ENCODE measurements at regions not wholly inside any gene's neighbourhood (a gene's known extent, or its start where the extent isn't known, plus 50 kb on each side); places are given as distances from the start of the nearest gene placed in this dataset.

DNA sequence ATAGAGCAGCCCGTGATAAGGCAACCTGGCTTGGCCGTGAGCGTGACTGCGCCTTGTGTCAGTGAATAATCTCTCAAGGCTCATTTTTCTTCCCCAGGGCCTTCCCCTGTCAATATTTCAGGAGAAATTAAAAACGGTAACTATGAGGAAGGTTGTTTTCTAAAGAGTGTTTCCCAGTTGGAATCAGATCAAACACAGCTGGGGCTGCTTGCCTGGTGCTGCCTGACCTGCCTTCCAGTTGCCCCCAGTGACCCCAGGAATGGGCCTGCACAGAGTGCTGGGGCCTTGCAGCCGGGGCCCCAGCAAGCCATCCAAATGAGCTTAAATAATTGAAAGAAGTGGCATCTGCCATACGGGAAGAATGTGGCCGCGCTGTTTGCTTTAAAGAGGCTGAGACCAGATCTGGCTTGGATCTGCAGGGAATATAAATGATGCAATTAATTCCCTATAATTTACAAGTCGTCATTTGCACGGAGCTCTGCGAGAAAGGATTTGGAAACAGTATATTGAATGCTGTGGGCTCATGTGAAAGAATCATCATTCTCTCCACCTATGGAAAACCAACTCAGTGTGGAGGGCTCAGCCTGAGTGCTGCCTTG is 203.9 kb downstream of the C1orf94 start:
- WGBS, 2 donors = 74 to 78% methylated on average over 12 of the region's 12 CpGs
- intact Hi-C loops (cut with DNase I) = no loop called here
- no peaks in the 10 kb centered on the region for H3K4me1 ChIP-seq
- no peak overlapping the region for H3K4me3 ChIP-seq (replicated peaks in 1 of 3)
- no peaks in the 10 kb centered on the region for H3K36me3 ChIP-seq
- H3K27me3 ChIP-seq = no peaks in the 10 kb centered on the region
- H3K9me3 ChIP-seq = no peaks in the 10 kb centered on the region
- no peak for TF ChIP-seq POLR2A (IDR thresholded peaks at IDR 0.05)
- TF ChIP-seq, protein P1, sequence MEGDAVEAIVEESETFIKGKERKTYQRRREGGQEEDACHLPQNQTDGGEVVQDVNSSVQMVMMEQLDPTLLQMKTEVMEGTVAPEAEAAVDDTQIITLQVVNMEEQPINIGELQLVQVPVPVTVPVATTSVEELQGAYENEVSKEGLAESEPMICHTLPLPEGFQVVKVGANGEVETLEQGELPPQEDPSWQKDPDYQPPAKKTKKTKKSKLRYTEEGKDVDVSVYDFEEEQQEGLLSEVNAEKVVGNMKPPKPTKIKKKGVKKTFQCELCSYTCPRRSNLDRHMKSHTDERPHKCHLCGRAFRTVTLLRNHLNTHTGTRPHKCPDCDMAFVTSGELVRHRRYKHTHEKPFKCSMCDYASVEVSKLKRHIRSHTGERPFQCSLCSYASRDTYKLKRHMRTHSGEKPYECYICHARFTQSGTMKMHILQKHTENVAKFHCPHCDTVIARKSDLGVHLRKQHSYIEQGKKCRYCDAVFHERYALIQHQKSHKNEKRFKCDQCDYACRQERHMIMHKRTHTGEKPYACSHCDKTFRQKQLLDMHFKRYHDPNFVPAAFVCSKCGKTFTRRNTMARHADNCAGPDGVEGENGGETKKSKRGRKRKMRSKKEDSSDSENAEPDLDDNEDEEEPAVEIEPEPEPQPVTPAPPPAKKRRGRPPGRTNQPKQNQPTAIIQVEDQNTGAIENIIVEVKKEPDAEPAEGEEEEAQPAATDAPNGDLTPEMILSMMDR (IDR thresholded peaks at IDR 0.05) = no peak
- DNase-seq = no peak
- H3K27ac ChIP-seq = no peak overlapping the region

DNA sequence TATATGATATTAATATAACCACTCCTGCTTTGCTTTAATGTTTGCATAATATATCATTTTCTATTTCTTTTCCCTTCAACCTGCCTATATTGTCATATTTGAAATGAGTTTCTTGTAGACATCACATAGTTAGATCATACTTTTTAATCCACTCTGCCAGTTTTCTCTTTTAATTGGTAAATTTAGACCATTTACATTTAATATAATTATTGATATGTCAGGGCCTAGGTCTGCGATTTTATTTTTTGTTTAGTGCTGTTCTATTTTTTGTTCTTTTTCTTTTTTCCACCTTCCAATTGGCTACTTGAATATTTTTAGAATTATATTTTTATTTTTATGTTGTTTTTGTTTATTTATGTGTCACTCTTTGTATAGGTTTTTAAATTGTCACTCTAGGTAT is 213.3 kb downstream of the C1orf94 start:
- Histone ChIP-seq H3K4me1 (no peaks in the 10 kb centered on the region), H3K4me3 (replicated peaks in 1 of 3) (no peak overlapping the region), H3K27ac (no peak overlapping the region), H3K36me3 (no peaks in the 10 kb centered on the region), H3K27me3 (no peaks in the 10 kb centered on the region), H3K9me3 (no peaks in the 10 kb centered on the region)
- TF ChIP-seq POLR2A (IDR thresholded peaks at IDR 0.05) = no peak
- TF ChIP-seq, protein P1 (IDR thresholded peaks at IDR 0.05) = no peak
- intact Hi-C loops (cut with DNase I) = no loop called here
- no peak for DNase-seq
- WGBS, 2 donors = 85 to 90% methylated on average over 1 of the region's 1 CpG

DNA sequence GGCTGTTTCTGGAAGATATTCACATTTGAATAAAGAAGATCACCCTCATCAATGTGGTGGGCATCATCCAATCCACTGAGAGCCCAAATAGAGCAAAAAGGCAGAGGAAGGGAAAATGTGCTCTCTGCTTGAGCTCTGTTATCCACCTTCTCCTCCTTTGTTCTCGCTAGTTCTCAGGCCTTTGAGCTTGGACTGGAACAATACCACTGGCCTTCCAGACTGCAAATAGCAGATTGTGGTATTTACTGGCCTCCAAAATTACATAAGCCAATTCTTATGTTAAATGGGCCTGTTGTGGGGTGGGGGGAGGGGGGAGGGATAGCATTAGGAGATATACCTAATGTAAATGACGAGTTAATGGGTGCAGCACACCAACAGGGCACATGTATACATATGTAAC is 219.3 kb downstream of the C1orf94 start:
- H3K4me1 ChIP-seq = no peaks in the 10 kb centered on the region
- H3K36me3 ChIP-seq = no peaks in the 10 kb centered on the region
- WGBS, 2 donors = 69 to 79% methylated on average over 2 of the region's 2 CpGs
- no peaks in the 10 kb centered on the region for H3K27me3 ChIP-seq
- no peak for DNase-seq
- no peak overlapping the region for H3K27ac ChIP-seq
- no peak overlapping the region for H3K4me3 ChIP-seq (replicated peaks in 1 of 3)
- no peaks in the 10 kb centered on the region for H3K9me3 ChIP-seq
- TF ChIP-seq, protein P1 (IDR thresholded peaks at IDR 0.05) = no peak
- TF ChIP-seq POLR2A (IDR thresholded peaks at IDR 0.05) = no peak
- intact Hi-C loops (cut with DNase I) = no loop called here

DNA sequence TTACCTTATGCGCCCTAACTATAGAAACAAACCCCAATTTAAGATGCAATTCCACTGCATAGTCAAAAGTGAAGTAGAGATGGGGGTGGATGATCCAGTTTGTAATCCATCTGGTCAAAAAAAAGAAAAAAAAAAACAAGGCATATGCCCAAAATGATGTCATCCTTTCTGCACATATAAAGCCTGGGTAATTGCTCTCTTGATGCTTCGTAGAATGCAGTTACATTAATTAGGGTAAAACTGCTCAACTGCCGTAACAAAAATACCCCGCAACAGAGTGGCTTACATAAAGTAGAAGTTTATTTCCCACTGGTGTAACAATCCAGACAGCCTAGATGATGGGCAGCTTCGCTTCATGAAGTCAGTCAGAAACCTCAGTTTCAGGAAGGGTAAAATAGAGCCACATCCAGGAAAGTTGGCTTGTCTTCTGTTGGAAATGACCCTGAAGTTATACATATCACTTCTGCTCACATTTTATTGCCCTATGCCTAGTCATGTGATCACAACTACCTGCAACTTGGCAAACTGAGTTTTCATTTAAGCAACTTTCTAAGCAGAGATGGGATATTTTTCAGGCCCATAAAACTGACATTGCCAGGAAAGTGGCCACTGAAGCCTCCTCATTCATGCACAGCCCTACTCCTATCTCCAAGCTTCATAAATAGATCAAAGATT is 221.7 kb downstream of the C1orf94 start:
- DNase-seq = no peak
- Histone ChIP-seq H3K36me3 (no peaks in the 10 kb centered on the region), H3K9me3 (no peaks in the 10 kb centered on the region), H3K4me1 (no peaks in the 10 kb centered on the region), H3K27me3 (no peaks in the 10 kb centered on the region), H3K4me3 (replicated peaks in 1 of 3) (no peak overlapping the region), H3K27ac (no peak overlapping the region)
- TF ChIP-seq POLR2A (IDR thresholded peaks at IDR 0.05) = no peak
- TF ChIP-seq, protein P1 (IDR thresholded peaks at IDR 0.05) = no peak
- 78 to 82% methylated on average over 5 of the region's 5 CpGs for WGBS, 2 donors
- intact Hi-C loops (cut with DNase I) = no loop called here

DNA sequence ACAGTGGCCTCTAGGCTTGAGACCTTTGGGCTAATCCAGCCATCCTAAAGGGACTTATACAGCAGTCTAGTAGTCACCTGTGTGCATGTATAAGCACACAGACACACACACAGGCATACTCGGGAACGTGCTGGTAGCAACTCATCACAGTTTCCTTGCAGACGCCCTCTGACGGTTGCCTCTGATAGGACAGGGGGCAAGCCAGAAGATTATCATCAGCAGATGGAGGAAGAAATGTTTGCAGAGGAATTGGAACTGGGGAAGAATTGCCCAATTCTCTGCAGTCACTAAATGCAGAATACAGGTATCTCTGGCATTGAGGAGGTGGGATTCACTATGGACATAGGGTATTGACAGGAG is 222.2 kb downstream of the C1orf94 start:
- 12 to 13% methylated on average over 4 of the region's 4 CpGs for WGBS, 2 donors
- H3K4me1 ChIP-seq = no peaks in the 10 kb centered on the region
- no peak for DNase-seq
- TF ChIP-seq POLR2A (IDR thresholded peaks at IDR 0.05) = no peak
- TF ChIP-seq, protein P1 (IDR thresholded peaks at IDR 0.05) = no peak
- no peaks in the 10 kb centered on the region for H3K36me3 ChIP-seq
- H3K27ac ChIP-seq = no peak overlapping the region
- H3K4me3 ChIP-seq (replicated peaks in 1 of 3) = no peak overlapping the region
- intact Hi-C loops (cut with DNase I) = no loop called here
- no peaks in the 10 kb centered on the region for H3K27me3 ChIP-seq
- no peaks in the 10 kb centered on the region for H3K9me3 ChIP-seq

Measured in thyroid gland (tissue), 4 donors.